Spinal cord (tissue), 9 donors: ENCODE measurements at regions not wholly inside any gene's neighbourhood (a gene's known extent, or its start where the extent isn't known, plus 50 kb on each side); places are given as distances from the start of the nearest gene placed in this dataset.
"Not testable (repeated sequence)": the region's sequence is repeated elsewhere in the genome, so short reads cannot be mapped to it uniquely, and the experiment has no call there.

ENCODE experiments used
- DNase-seq, 6 donors: peaks; one replicate each; pipeline versions ENCODE4 v3.0.0 to v3.0.0-alpha.2; 2013 to 2015; ENCODE audit warnings: low spot score in 6 of 6, low read depth in 4 of 6
- H3K27ac ChIP-seq: one replicate; pipeline ENCODE4 v1.5.1; 2013; ENCODE audit warnings: low read depth, low read length, control low read depth
- H3K27me3 ChIP-seq: one replicate; pipeline ENCODE4 v1.6.1; 2013; ENCODE audit warnings: low read length; ENCODE audit not compliant: control insufficient read depth, insufficient read depth
- H3K36me3 ChIP-seq: one replicate; pipeline ENCODE4 v1.6.1; 2013; ENCODE audit warnings: low read length; ENCODE audit not compliant: control insufficient read depth, insufficient read depth
- H3K4me1 ChIP-seq: one replicate; pipeline ENCODE4 v1.6.1; 2013; ENCODE audit warnings: low read length; ENCODE audit not compliant: control insufficient read depth, insufficient read depth
- H3K4me3 ChIP-seq: one replicate; pipeline ENCODE4 v1.5.1; 2013; ENCODE audit warnings: low read depth, low read length, control low read depth
- H3K9me3 ChIP-seq: one replicate; pipeline ENCODE4 v1.6.1; 2013; ENCODE audit warnings: low read length; ENCODE audit not compliant: control insufficient read depth, insufficient read depth
- WGBS: methylation state at CpG from one replicate; pipeline ENCODE4 v1.1.5; 2013; ENCODE audit warnings: missing lambda C conversion rate; ENCODE audit not compliant: insufficient coverage; 5-methylcytosine and 5-hydroxymethylcytosine counted together
- donor health status: healthy.

DNA sequence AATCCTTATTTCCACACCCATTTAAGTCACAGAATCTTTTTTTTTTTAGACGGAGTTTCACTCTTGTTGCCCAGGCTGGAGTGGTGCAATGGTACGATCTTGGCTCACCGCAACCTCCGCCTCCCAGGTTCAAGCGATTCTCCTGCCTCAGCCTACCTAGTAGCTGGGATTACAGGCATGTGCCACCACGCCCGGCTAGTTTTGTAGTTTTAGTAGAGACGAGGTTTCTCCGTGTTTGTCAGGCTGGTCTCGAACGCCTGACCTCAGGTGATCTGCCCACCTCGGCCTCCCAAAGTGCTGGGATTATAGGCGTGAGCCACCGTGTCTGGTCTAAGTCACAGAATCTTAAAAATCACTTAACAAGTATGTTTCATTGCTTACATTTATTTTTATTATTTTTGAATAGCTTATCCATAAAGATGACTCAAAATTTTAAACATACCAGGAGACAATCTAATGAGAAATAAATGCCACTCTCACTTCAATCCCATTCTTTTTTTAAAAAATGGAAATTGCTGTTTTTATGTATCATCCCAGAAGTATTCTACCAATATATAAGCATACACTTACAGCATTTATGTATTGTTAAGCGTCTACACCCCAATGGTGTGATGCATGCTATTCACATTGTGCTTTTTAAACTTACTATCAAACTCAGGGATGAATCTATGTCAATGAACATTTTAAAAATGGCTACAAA, 338.5 kb downstream of the RFPL4B start:
- H3K36me3 ChIP-seq, DNase-seq, H3K4me3 ChIP-seq, H3K4me1 ChIP-seq, H3K27me3 ChIP-seq, H3K27ac ChIP-seq, H3K9me3 ChIP-seq: not testable (repeated sequence)
- WGBS = 95% methylated on average over 11 of the region's 15 CpGs

DNA sequence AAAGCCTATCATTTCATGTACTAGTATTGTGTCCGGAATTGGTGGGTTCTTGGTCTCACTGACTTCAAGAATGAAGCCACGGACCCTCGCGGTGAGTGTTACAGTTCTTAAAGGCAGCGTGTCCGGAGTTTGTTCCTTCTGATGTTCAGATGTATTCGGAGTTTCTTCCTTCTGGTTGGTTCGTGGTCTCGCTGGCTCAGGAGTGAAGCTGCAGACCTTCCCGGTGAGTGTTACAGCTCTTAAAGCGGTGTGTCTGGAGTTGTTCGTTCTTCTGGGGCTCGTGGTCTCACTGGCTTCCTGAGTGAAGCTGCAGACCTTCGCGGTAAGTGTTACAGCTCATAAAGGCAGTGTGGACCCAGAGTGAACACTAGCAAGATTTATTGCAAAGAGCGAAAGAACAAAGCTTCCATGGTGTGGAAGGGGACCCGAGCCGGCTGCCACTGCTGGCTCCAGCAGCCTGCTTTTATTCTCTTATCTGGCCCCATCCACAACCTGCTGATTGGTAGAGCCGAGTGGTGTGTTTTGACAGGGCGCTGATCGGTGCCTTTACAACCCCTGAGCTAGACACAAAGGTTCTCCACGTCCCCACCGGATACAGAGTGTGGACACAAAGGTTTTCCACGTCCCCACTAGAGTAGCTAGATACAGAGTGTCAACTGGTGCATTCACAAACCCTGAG, 341.5 kb downstream of the RFPL4B start:
- not testable (repeated sequence) for H3K36me3 ChIP-seq, H3K9me3 ChIP-seq, H3K4me1 ChIP-seq, H3K27me3 ChIP-seq
- peak overlapping the region; percentile 22 for H3K27ac ChIP-seq
- H3K4me3 ChIP-seq = peak overlapping the region; percentile 32
- peak in 1 of 6 donors; percentile 42 for DNase-seq
- WGBS = 76% methylated on average over 17 of the region's 24 CpGs

- DNase-seq, H3K4me1 ChIP-seq, H3K27me3 ChIP-seq, H3K36me3 ChIP-seq, H3K9me3 ChIP-seq, H3K4me3 ChIP-seq: not testable (repeated sequence)
- WGBS = 99% methylated on average over 29 of the region's 56 CpGs
- peak overlapping the region; percentile 15 for H3K27ac ChIP-seq
Observed at GRCh38 chr6:112689183-112689858, 342.2 kb downstream of the RFPL4B start.

- peak in 3 of 6 donors; percentile 21 to 84 (median 81) for DNase-seq
- H3K27ac ChIP-seq = peak overlapping the region; percentile 38
- no peaks in the 10 kb centered on the region for H3K27me3 ChIP-seq
- WGBS = no CpG with 5 or more reads among the region's 6 CpGs
- H3K4me3 ChIP-seq = no peak overlapping the region
- H3K36me3 ChIP-seq = no peaks in the 10 kb centered on the region
- no peaks in the 10 kb centered on the region for H3K4me1 ChIP-seq
- H3K9me3 ChIP-seq = no peaks in the 10 kb centered on the region
Observed at GRCh38 chr6:112690497-112691202, 343.5 kb downstream of the RFPL4B start.

DNA sequence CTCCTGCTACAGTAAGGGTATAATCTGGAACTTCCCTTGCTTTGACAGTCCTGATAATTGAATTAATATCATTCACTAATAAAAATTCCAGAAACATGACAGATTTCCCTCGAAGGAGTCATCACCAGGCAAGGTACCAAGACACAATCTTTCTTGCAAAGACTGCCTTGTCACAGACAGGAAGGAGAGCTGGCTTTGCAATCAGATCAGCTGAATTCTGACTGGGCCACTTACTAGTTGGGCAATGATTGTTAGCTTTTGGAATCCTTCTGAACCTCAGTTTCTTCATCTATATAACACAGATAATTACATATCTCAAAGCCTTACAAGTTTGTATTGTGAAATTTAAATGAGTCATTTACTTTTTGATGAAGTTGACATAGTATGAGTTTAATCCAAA, 344.2 kb downstream of the RFPL4B start:
- DNase-seq = peak in 2 of 6 donors; percentile 31 to 63
- Histone ChIP-seq H3K27ac (no peak overlapping the region), H3K27me3 (no peaks in the 10 kb centered on the region), H3K4me1 (no peaks in the 10 kb centered on the region), H3K9me3 (no peaks in the 10 kb centered on the region), H3K4me3 (no peak overlapping the region), H3K36me3 (no peaks in the 10 kb centered on the region)
- 0% methylated on average over 1 of the region's 1 CpG for WGBS

GRCh38 chr6:112695001-112695400, 347.9 kb downstream of the RFPL4B start:
- Histone ChIP-seq H3K27ac (peak overlapping the region; percentile 6), H3K36me3 (no peaks in the 10 kb centered on the region), H3K9me3 (no peaks in the 10 kb centered on the region), H3K4me1 (no peaks in the 10 kb centered on the region), H3K4me3 (no peak overlapping the region), H3K27me3 (no peaks in the 10 kb centered on the region)
- DNase-seq = peak in 4 of 6 donors; percentile 35 to 76 (median 53)
- WGBS = no CpG with 5 or more reads among the region's 2 CpGs

DNA sequence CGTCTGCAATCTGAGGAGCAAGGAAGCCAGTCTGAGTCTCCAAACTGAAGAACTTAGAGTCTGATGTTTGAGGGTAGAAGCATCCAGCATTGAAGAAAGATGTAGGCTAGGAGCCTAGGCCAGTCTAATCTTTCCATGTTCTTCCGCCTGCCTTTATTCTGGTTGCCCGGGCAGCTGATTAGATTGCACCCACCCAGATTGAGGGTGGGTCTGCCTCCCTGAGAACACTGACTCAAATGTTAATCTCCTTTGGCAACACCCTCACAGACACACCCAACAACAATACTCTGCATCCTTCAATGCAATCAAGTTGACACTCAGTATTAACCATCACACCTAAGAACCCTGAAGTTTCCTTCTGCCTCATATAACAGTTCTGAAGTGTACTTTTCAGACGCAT, 350.1 kb downstream of the RFPL4B start:
- Histone ChIP-seq H3K4me1 (no peaks in the 10 kb centered on the region), H3K4me3 (no peak overlapping the region), H3K9me3 (no peaks in the 10 kb centered on the region), H3K27ac (no peak overlapping the region), H3K27me3 (no peaks in the 10 kb centered on the region), H3K36me3 (no peaks in the 10 kb centered on the region)
- WGBS = 100% methylated on average over 2 of the region's 4 CpGs
- DNase-seq = no peak

GRCh38 chr6:112701201-112701600, 354.1 kb downstream of the RFPL4B start:
- peak in 2 of 6 donors; percentile 63 to 71 for DNase-seq
- no peak overlapping the region for H3K27ac ChIP-seq
- no peaks in the 10 kb centered on the region for H3K36me3 ChIP-seq
- no peak overlapping the region for H3K4me3 ChIP-seq
- 51% methylated on average over 5 of the region's 5 CpGs for WGBS
- no peaks in the 10 kb centered on the region for H3K9me3 ChIP-seq
- no peaks in the 10 kb centered on the region for H3K4me1 ChIP-seq
- H3K27me3 ChIP-seq = no peaks in the 10 kb centered on the region

- Histone ChIP-seq H3K36me3 (no peaks in the 10 kb centered on the region), H3K27me3 (no peaks in the 10 kb centered on the region), H3K4me3 (no peak overlapping the region), H3K4me1 (no peaks in the 10 kb centered on the region), H3K9me3 (no peaks in the 10 kb centered on the region), H3K27ac (no peak overlapping the region)
- no peak for DNase-seq
- WGBS = no CpG with 5 or more reads among the region's 2 CpGs
Observed at GRCh38 chr6:112710710-112711109, 363.6 kb downstream of the RFPL4B start.
